IMR-90 (cell line): ENCODE measurements at regions not wholly inside any gene's neighbourhood (a gene's known extent, or its start where the extent isn't known, plus 50 kb on each side); places are given as distances from the start of the nearest gene placed in this dataset.

ENCODE experiments used
- ATAC-seq: fragments of 200-7000 bp; cut with Tn5 transposase; 2 replicates; pipeline ENCODE4 v1.9.1; 2020; ENCODE audit warnings: low read depth, mild to moderate bottlenecking, moderate library complexity
- BruUV-seq: library from RNA; stranded (reverse); fragments of 400-500 nt; replicated peaks from 2 replicates; lab custom pipeline; 2021; lab: Mats Ljungman, UMichigan
- CTCF ChIA-PET: fragments of 300-600 bp; formaldehyde crosslinking; extraction: SDS; loops from one replicate; lab custom pipeline; 2021; ENCODE audit warnings: antibody characterized with exemption; lab: Yijun Ruan, JAX
- POLR2A ChIA-PET: fragments of 300-600 bp; sonication (Branson Sonifier 250); formaldehyde crosslinking; loops from one replicate; lab custom pipeline; 2022; ENCODE audit warnings: antibody characterized with exemption; ENCODE audit not compliant: unreplicated experiment; lab: Charles Lee
- DNase-seq: peaks from one replicate; pipeline ENCODE4 v3.0.0; 2013
- H2AFZ ChIP-seq: replicated peaks from 2 replicates; pipeline ENCODE3; 2013; ENCODE audit warnings: low read length, mild to moderate bottlenecking; ENCODE audit not compliant: poor library complexity
- H2AK5ac ChIP-seq: 2 replicates; pipeline ENCODE4 v1.6.1; 2013; ENCODE audit warnings: low read depth, low read length, inconsistent platforms
- H2AK9ac ChIP-seq: replicated peaks from 2 replicates; pipeline ENCODE3; 2013; ENCODE audit warnings: mild to moderate bottlenecking, low read depth, low read length, moderate library complexity; ENCODE audit not compliant: poor library complexity
- H2BK120ac ChIP-seq: 2 replicates; pipeline ENCODE4 v1.6.1; 2013; ENCODE audit warnings: low read depth, low read length, inconsistent platforms
- H2BK15ac ChIP-seq: 3 replicates; pipeline ENCODE4 v1.6.1; 2013; ENCODE audit warnings: low read depth, low read length, inconsistent platforms
- H2BK20ac ChIP-seq: 2 replicates; pipeline ENCODE4 v1.6.1; 2013; ENCODE audit warnings: low read depth, mild to moderate bottlenecking, inconsistent platforms, low read length, moderate library complexity
- H2BK5ac ChIP-seq: 2 replicates; pipeline ENCODE4 v1.6.1; 2013; ENCODE audit warnings: mild to moderate bottlenecking, low read depth, low read length, inconsistent platforms; ENCODE audit not compliant: poor library complexity, severe bottlenecking
- H3K14ac ChIP-seq: replicated peaks from 2 replicates; pipeline ENCODE4 v1.6.1; 2013; ENCODE audit warnings: low read depth, low read length, inconsistent platforms
- H3K18ac ChIP-seq: 2 replicates; pipeline ENCODE4 v1.6.1; 2013; ENCODE audit warnings: low read depth, low read length, control low read depth
- H3K23ac ChIP-seq: 2 replicates; pipeline ENCODE4 v1.6.1; 2013; ENCODE audit warnings: low read depth, low read length, inconsistent platforms
- H3K27ac ChIP-seq: 2 replicates; pipeline ENCODE4 v1.5.1; 2013; ENCODE audit warnings: mild to moderate bottlenecking, control low read depth, low read length; ENCODE audit not compliant: insufficient read depth
- H3K27me3 ChIP-seq: 2 replicates; pipeline ENCODE4 v1.6.1; 2013; ENCODE audit warnings: low read length; ENCODE audit not compliant: control insufficient read depth, insufficient read depth
- H3K36me3 ChIP-seq: 2 replicates; pipeline ENCODE4 v1.6.1; 2013; ENCODE audit warnings: low read length, mixed read lengths; ENCODE audit not compliant: control insufficient read depth, insufficient read depth
- H3K4ac ChIP-seq: 2 replicates; pipeline ENCODE4 v1.6.1; 2013; ENCODE audit warnings: low read depth, low read length, inconsistent platforms
- H3K4me1 ChIP-seq: 2 replicates; pipeline ENCODE4 v1.6.1; 2013; ENCODE audit warnings: low read length, mixed read lengths; ENCODE audit not compliant: control insufficient read depth, insufficient read depth
- H3K4me2 ChIP-seq: 2 replicates; pipeline ENCODE4 v1.6.1; 2013; ENCODE audit warnings: low read depth, mild to moderate bottlenecking, control low read depth, low read length, moderate library complexity
- H3K4me3 ChIP-seq: 2 replicates; pipeline ENCODE4 v1.5.1; 2013; ENCODE audit warnings: low read depth, mild to moderate bottlenecking, control low read depth, low read length, moderate library complexity; ENCODE audit not compliant: insufficient read depth
- H3K56ac ChIP-seq: 2 replicates; pipeline ENCODE4 v1.6.1; 2013; ENCODE audit warnings: low read length, inconsistent platforms; ENCODE audit not compliant: insufficient read depth; ENCODE audit errors: extremely low read depth
- H3K79me1 ChIP-seq, 2 experiments: 2 replicates each; pipeline ENCODE4 v1.6.1; 2013; ENCODE audit warnings: low read length in 2 of 2, inconsistent platforms in 1 of 2, low read depth in 1 of 2
- H3K9ac ChIP-seq: 2 replicates; pipeline ENCODE4 v1.6.1; 2013; ENCODE audit warnings: low read depth, low read length, control low read depth
- H3K9me1 ChIP-seq: 2 replicates; pipeline ENCODE4 v1.6.1; 2013; ENCODE audit warnings: low read length, inconsistent platforms; ENCODE audit not compliant: insufficient read depth
- H3K9me3 ChIP-seq: 2 replicates; pipeline ENCODE4 v1.6.1; 2013; ENCODE audit warnings: low read length; ENCODE audit not compliant: control insufficient read depth, insufficient read depth
- H4K20me1 ChIP-seq: 2 replicates; pipeline ENCODE4 v1.6.1; 2013; ENCODE audit warnings: low read length, inconsistent platforms; ENCODE audit not compliant: insufficient read depth
- H4K5ac ChIP-seq: 2 replicates; pipeline ENCODE4 v1.6.1; 2013; ENCODE audit warnings: mild to moderate bottlenecking, low read depth, low read length, control low read depth
- H4K8ac ChIP-seq, 2 experiments: 2 replicates each; pipeline ENCODE4 v1.6.1; 2013; ENCODE audit warnings: low read depth in 2 of 2, low read length in 2 of 2, control low read depth in 1 of 2, inconsistent platforms in 1 of 2
- H4K91ac ChIP-seq: 2 replicates; pipeline ENCODE4 v1.6.1; 2013; ENCODE audit warnings: low read depth, low read length, inconsistent platforms; ENCODE audit not compliant: insufficient read depth
- BHLHE40 ChIP-seq: fragments of 150-350 bp; IDR thresholded peaks from 2 replicates; pipeline ENCODE4 v1.6.1; 2016; ENCODE audit warnings: mild to moderate bottlenecking, low read depth, low read length
- CEBPB ChIP-seq: IDR thresholded peaks from 2 replicates; pipeline ENCODE4 v1.6.1; 2012; ENCODE audit warnings: low read depth, low read length, improper control_type of control experiment
- CHD1 ChIP-seq: IDR thresholded peaks from 2 replicates; pipeline ENCODE4 v1.6.1; 2012; ENCODE audit warnings: low read depth, low read length, improper control_type of control experiment
- CTCF ChIP-seq: conservative IDR thresholded peaks from 2 replicates; pipeline ENCODE4 v1.5.1; 2012; ENCODE audit warnings: mild to moderate bottlenecking, low read depth, low read length, improper control_type of control experiment
- ELK1 ChIP-seq: fragments of 150-350 bp; IDR thresholded peaks from 2 replicates; pipeline ENCODE4 v1.6.1; 2016; ENCODE audit warnings: low read depth, mild to moderate bottlenecking, low read length, moderate library complexity, borderline replicate concordance
- FOS ChIP-seq: fragments of 150-350 bp; IDR thresholded peaks from 2 replicates; pipeline ENCODE4 v1.6.1; 2016; ENCODE audit warnings: low read depth, low read length
- MAFK ChIP-seq: IDR thresholded peaks from 2 replicates; pipeline ENCODE4 v1.6.1; 2012; ENCODE audit warnings: low read depth, low read length, improper control_type of control experiment
- MAZ ChIP-seq: IDR thresholded peaks from 2 replicates; pipeline ENCODE4 v1.6.1; 2012; ENCODE audit warnings: low read depth, mild to moderate bottlenecking, low read length, improper control_type of control experiment, moderate library complexity, borderline replicate concordance
- MXI1 ChIP-seq: IDR thresholded peaks from 2 replicates; pipeline ENCODE4 v1.6.1; 2012; ENCODE audit warnings: low read depth, mild to moderate bottlenecking, low read length, moderate library complexity, borderline replicate concordance
- NFE2L2 ChIP-seq: fragments of 150-350 bp; IDR thresholded peaks from 2 replicates; pipeline ENCODE4 v1.6.1; 2016; ENCODE audit warnings: low read depth, mild to moderate bottlenecking, low read length
- POLR2A ChIP-seq: IDR thresholded peaks from 2 replicates; pipeline ENCODE4 v1.6.1; 2012; ENCODE audit warnings: mild to moderate bottlenecking, low read depth, low read length
- RAD21 ChIP-seq: IDR thresholded peaks from 2 replicates; pipeline ENCODE4 v1.6.1; 2012; ENCODE audit warnings: low read length, improper control_type of control experiment
- RCOR1 ChIP-seq: IDR thresholded peaks from 2 replicates; pipeline ENCODE4 v1.6.1; 2012; ENCODE audit warnings: mild to moderate bottlenecking, low read length, improper control_type of control experiment; ENCODE audit not compliant: insufficient replicate concordance
- RFX5 ChIP-seq: IDR thresholded peaks from 2 replicates; pipeline ENCODE4 v1.8.0; 2012; ENCODE audit warnings: low read depth, mild to moderate bottlenecking, low read length, moderate library complexity
- SMC3 ChIP-seq: fragments of 150-350 bp; IDR thresholded peaks from 2 replicates; pipeline ENCODE4 v1.6.1; 2016; ENCODE audit warnings: low read depth, mild to moderate bottlenecking, antibody characterized with exemption, low read length, moderate library complexity
- USF2 ChIP-seq: fragments of 150-350 bp; IDR thresholded peaks from 2 replicates; pipeline ENCODE4 v1.6.1; 2017; ENCODE audit warnings: mild to moderate bottlenecking, antibody characterized with exemption, low read length, low read depth
- WGBS, 2 experiments: methylation state at CpG; one replicate each; pipeline versions ENCODE4 v1.1.5 to v1.1.7; 2013; ENCODE audit warnings: missing lambda C conversion rate in 2 of 2; ENCODE audit not compliant: insufficient read length in 1 of 2; ENCODE audit errors: extremely low coverage in 2 of 2; 5-methylcytosine and 5-hydroxymethylcytosine counted together
- dilution Hi-C: fragments of 300-500 bp; cut with HindIII; formaldehyde crosslinking; loops from one replicate; pipeline ENCODE4 v1.14.3; 2018; ENCODE audit warnings: low sequenced_read_pairs; ENCODE audit not compliant: unreplicated experiment
- in situ Hi-C: fragments of 300-500 bp; cut with MboI; formaldehyde crosslinking; loops from 3 replicates; pipeline ENCODE4 v1.14.3; 2019; ENCODE audit warnings: low sequenced_read_pairs, inconsistent platforms, mixed read lengths
- intact Hi-C: fragments of 100-400 bp; cut with micrococcal nuclease; formaldehyde crosslinking; loops from 2 replicates; pipeline ENCODE4 v1.10.0; 2022

- POLR2A ChIA-PET = no interaction called here
- Histone ChIP-seq H2BK5ac (no peak overlapping the region), H3K14ac (no peak overlapping the region), H3K27ac (no peak overlapping the region), H3K4me2 (no peak overlapping the region), H2AFZ (no peak overlapping the region), H2BK20ac (no peak overlapping the region), H2BK15ac (no peak overlapping the region), H4K20me1 (no peaks in the 10 kb centered on the region), H3K36me3 (no peaks in the 10 kb centered on the region), H4K5ac (no peak overlapping the region), H3K79me1 (no peaks in the 10 kb centered on the region), H2BK120ac (no peak overlapping the region), H3K23ac (no peak overlapping the region), H3K27me3 (no peaks in the 10 kb centered on the region), H3K9ac (no peak overlapping the region), H3K4me3 (no peak overlapping the region), H3K9me1 (no peaks in the 10 kb centered on the region), H3K9me3 (no peaks in the 10 kb centered on the region), H3K4ac (no peak overlapping the region), H2AK5ac (no peak overlapping the region), H2AK9ac (no peak overlapping the region), H3K18ac (no peak overlapping the region), H3K56ac (no peak overlapping the region), H3K4me1 (no peaks in the 10 kb centered on the region), H4K91ac (no peak overlapping the region), H4K8ac (no peak overlapping the region)
- dilution Hi-C loops = no loop called here
- no CpG with 5 or more reads among the region's 5 CpGs for WGBS, 2 experiments
- intact Hi-C loops = no loop called here
- in situ Hi-C loops = no loop called here
- no TSS peak for BruUV-seq
- no peak for ATAC-seq
- CTCF ChIA-PET = no interaction called here
- DNase-seq = peak; percentile 46
- TF ChIP-seq POLR2A (no peak), RAD21 (no peak), MAFK (no peak), RFX5 (no peak), SMC3 (no peak), USF2 (no peak), MXI1 (no peak), ELK1 (no peak), CHD1 (no peak), RCOR1 (no peak), FOS (no peak), BHLHE40 (no peak), MAZ (no peak), CEBPB (no peak), NFE2L2 (no peak), CTCF (no peak)
Observed at GRCh38 chr3:80733522-80734176, 965.9 kb upstream of the ROBO1 start.
